HG02852 (cell line): ENCODE measurements at regions not wholly inside any gene's neighbourhood (a gene's known extent, or its start where the extent isn't known, plus 50 kb on each side); places are given as distances from the start of the nearest gene placed in this dataset.
"Not testable (repeated sequence)": the region's sequence is repeated elsewhere in the genome, so short reads cannot be mapped to it uniquely, and the experiment has no call there.

ENCODE experiments used
- ATAC-seq: cut with Tn5 transposase; IDR thresholded peaks from one replicate; pipeline ENCODE4 v1.9.1; 2021; ENCODE audit warnings: mild to moderate bottlenecking, moderate library complexity; ENCODE audit not compliant: unreplicated experiment

DNA sequence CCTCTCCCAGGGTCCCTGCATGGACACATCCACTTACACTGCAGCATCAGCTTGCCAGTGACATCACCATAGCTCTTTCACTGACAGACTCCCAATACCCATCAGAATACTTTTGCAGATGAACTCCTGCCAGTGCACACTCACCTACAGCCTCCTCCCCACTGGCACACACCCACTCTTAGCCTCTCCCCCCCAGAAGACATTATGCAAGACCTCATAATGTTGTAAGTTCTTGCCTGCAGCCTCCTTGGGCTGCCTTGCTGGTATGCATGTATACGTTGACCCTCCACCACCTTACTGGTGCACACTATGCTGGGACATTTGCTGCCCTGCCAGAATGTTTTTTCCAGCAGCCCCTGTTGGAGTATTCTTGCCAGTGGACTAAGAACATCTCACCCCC lies 324.2 kb downstream of the AEBP2 start:
- ATAC-seq, result no peak

- no peak for ATAC-seq
These were observed 325.1 kb downstream of the AEBP2 start for GRCh38 chr12:19764408-19764807.

- ATAC-seq, result no peak
These were observed 332.6 kb downstream of the AEBP2 start for GRCh38 chr12:19771858-19772257.

GRCh38 chr12:19772776-19773175 lies 333.5 kb downstream of the AEBP2 start:
- ATAC-seq, result no peak

- ATAC-seq, result no peak
These were observed 335.9 kb downstream of the AEBP2 start for GRCh38 chr12:19775241-19775640.

DNA sequence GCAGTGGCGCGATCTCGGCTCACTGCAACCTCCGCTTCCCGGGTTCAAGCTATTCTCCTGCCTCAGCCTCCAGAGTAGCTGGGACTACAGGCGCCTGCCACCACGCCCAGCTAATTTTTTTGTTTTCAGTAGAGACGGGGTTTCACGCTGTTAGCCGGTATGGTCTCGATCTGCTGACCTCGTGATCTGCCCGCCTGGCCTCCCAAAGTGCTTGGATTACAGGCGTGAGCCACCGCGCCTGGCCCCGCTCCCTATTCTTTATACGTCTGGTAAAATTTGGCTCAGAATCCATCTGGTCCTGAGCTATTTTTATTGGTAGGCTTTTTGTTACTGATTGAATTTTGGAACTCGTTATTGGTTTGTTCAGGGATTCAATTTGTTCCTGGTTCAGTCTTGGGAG lies 336.7 kb downstream of the AEBP2 start:
- ATAC-seq, result not testable (repeated sequence)

GRCh38 chr12:19778172-19778571 lies 338.9 kb downstream of the AEBP2 start:
- ATAC-seq, result no peak

DNA sequence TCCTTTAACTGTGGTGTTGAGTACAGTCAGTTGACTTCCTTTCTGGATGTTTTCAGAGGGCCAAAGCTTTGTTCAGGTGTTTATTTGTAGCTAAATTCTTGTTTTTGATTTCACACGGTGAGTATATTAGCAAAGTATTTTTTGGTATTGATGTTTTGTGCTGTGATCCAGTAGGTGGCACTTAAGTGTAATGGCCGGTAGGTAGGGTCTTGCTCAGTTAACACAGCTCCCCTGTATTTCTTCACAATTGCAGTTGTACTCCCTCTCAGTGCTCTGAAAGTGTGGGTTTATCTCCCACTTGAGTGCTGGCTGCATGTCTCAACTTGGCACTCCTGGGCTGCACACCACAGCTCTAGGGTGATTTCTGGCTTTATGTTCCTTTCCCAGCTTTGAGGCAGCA lies 339.5 kb downstream of the AEBP2 start:
- no peak for ATAC-seq

DNA sequence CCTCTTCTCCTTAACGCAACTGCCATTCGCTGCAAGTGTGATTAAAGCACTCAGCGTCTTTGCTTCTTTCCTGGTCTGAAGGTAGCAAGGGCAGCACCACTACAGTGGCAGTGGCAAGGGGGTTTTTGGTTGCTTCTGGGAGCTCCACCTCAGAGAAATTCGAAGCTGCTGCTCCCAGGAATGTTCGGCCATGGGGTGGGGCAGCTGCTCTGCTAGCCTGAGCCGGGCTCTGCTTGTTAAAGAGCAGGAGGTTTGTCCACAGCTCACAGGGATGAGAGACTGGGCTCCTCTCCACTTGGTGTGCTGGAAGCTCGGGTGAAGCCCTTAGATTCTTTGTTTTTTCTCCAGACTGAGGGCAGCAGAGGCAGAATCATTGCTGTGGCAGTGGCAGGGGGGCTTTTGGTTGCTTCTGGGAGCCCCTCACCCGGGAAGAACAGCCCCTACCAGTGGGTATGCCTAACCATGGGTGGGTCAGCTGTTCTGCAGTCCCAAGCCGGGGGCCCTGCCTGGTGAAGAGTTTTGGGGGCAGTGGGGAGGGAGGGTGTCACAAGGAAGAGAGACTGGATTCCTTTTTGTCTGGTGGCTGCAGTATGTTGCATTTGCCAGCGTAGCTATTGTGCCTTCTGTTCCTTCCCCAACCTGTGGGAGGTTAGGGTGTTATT lies 340.2 kb downstream of the AEBP2 start:
- no peak for ATAC-seq

- ATAC-seq, result no peak
These were observed 341.2 kb downstream of the AEBP2 start for GRCh38 chr12:19780460-19780859.

GRCh38 chr12:19783547-19784444 lies 344.5 kb downstream of the AEBP2 start:
- no peak for ATAC-seq

DNA sequence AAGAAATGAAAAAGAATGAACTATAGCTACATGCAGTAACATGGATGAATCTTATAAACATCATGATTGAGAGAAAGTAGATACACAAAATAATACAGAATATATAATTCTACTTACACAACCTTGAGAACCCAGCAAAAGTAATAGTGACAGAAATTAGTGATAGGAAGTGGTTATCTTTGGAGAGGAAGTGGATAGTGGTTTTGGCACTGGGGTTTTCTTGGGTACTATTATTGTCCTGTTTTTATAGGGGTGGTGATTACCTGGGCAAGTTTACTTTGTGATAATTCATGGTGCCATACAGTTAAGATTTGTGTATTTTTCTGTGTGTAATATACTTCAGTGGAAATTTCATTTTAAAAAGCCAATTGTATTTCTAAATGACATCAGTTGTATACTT lies 352.7 kb downstream of the AEBP2 start:
- no peak for ATAC-seq

GRCh38 chr12:19794116-19794515 lies 354.8 kb downstream of the AEBP2 start:
- no peak for ATAC-seq

DNA sequence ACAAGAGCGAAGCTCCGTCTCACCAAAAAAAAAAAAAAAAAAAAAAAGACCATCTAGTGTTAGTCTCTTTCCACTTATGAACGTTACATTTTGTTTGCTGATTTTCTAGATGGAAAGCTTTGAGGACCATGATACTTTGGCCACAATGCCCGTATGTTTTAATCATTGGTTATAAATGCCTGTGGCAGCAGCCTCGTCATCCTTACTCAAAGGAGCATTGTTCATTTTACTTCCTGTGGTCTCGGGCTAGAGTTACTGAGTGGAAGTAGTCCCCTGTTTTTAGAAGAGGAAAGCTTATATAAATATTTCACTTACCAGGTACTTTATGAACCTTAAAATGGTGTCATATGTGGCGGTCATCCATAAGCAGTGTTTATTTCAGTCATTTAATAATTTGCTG lies 359.9 kb downstream of the AEBP2 start:
- ATAC-seq, result no peak

- no peak for ATAC-seq
These were observed 360.8 kb downstream of the AEBP2 start for GRCh38 chr12:19799895-19800602.

- ATAC-seq, result no peak
These were observed 361.6 kb downstream of the AEBP2 start for GRCh38 chr12:19800884-19801283.

- no peak for ATAC-seq
These were observed 362.6 kb downstream of the AEBP2 start for GRCh38 chr12:19801941-19802340.

DNA sequence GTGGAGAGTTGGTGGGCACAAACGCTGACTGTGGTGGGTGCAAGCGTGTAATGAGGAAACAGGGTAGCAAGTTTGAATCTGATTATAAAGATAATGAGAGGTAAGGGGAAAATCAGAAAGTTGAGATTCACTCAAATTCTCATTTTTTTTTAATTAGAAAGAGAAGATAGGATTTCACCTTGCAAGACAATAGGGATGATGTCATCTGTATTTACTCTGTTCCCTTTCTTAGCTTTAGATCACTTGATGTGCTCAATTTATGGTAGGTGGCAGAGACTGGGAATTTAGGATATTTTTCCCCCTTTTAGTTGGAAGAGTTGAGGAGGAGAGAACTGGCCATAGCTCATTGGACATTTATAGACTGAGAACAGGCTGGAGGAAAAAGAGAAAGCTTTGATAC lies 363.6 kb downstream of the AEBP2 start:
- no peak for ATAC-seq

GRCh38 chr12:19804737-19805136 lies 365.4 kb downstream of the AEBP2 start:
- ATAC-seq, result no peak

GRCh38 chr12:19808371-19808770 lies 369.1 kb downstream of the AEBP2 start:
- ATAC-seq, result no peak

- ATAC-seq, result no peak
These were observed 370.9 kb downstream of the AEBP2 start for GRCh38 chr12:19810213-19810612.

- ATAC-seq, result no peak
These were observed 372.6 kb downstream of the AEBP2 start for GRCh38 chr12:19811922-19812321.
